ENCODE measurements at regions not wholly inside any gene's neighbourhood (a gene's known extent, or its start where the extent isn't known, plus 50 kb on each side); places are given as distances from the start of the nearest gene placed in this dataset.

GRCh38 chr6:102980951-102981350 is 1587.4 kb downstream of the GRIK2 start:
- H2AFZ ChIP-seq (ENCODE audit: low read length), result no peak overlapping the region
- ChIA-PET POLR2A (no interaction called here), CTCF (ENCODE audit: low intra/inter-chr PET ratio, low total read pairs) (no interaction called here)
- no peak overlapping the region for H3K27ac ChIP-seq (ENCODE audit: extremely low read length, insufficient read depth, low read length)
- H3K4me1 ChIP-seq (ENCODE audit: insufficient read depth, low read length), result no peaks in the 10 kb centered on the region
- intact Hi-C loops (cut with micrococcal nuclease; ENCODE audit: unreplicated experiment) (no loop called here), in situ Hi-C loops (cut with HindIII; ENCODE audit: extremely low pct_ligation_motif_present, low pct_unique_long_range_greater_than_20kb) (no loop called here)
- H3K36me3 ChIP-seq (replicated peaks in 1 of 2; ENCODE audit: control insufficient read depth in 1 of 2, insufficient read depth in 2 of 2, low read length in 2 of 2), result no peaks in the 10 kb centered on the region
- no peaks in the 10 kb centered on the region for H4K20me1 ChIP-seq (ENCODE audit: insufficient read depth, low read length)
- DNase-seq (ENCODE audit: low spot score) (no peak), ATAC-seq (no peak), FAIRE-seq (no peak)
- no peaks in the 10 kb centered on the region for H3K27me3 ChIP-seq (ENCODE audit: control insufficient read depth in 1 of 2, insufficient read depth in 2 of 2, low read length in 2 of 2)
- H3K9ac ChIP-seq (ENCODE audit: insufficient read depth, low read depth, low read length), result no peak overlapping the region
- 7% methylated on average over 1 of the region's 1 CpG for WGBS (ENCODE audit: low lambda C conversion rate)
- no peak overlapping the region for H3K4me3 ChIP-seq (replicated peaks in 1 of 3; ENCODE audit: insufficient read depth in 1 of 3, low read depth in 2 of 3, low read length in 3 of 3)
- TF ChIP-seq ZSCAN25 (CRISPR knock-in tag; IDR thresholded peaks at IDR 0.05) (no peak), HNF1B (CRISPR knock-in tag; IDR thresholded peaks at IDR 0.05) (no peak), HOXA3 (CRISPR knock-in tag; IDR thresholded peaks at IDR 0.05) (no peak), ZBTB3 (CRISPR knock-in tag; IDR thresholded peaks at IDR 0.05; ENCODE audit: borderline replicate concordance, low read depth) (no peak), ATF2 (CRISPR knock-in tag; IDR thresholded peaks at IDR 0.05) (no peak), PPARG (CRISPR knock-in tag; conservative IDR thresholded peaks at IDR 0.05) (no peak), ZNF281 (CRISPR knock-in tag; IDR thresholded peaks at IDR 0.05; ENCODE audit: borderline replicate concordance) (no peak), PAF1 (CRISPR knock-in tag; IDR thresholded peaks at IDR 0.05) (no peak), NR0B2 (CRISPR knock-in tag; IDR thresholded peaks at IDR 0.05) (no peak), HOMEZ (CRISPR knock-in tag; IDR thresholded peaks at IDR 0.05; ENCODE audit: low read depth) (no peak), TMF1 (CRISPR knock-in tag; IDR thresholded peaks at IDR 0.05; ENCODE audit: low read depth) (no peak)
- no peaks in the 10 kb centered on the region for H3K79me2 ChIP-seq (ENCODE audit: insufficient read depth, low read length)
- no TSS peak for BruUV-seq (replicated peaks)
- H3K4me2 ChIP-seq (ENCODE audit: low read depth, low read length), result no peak overlapping the region
- H3K9me3 ChIP-seq (ENCODE audit: low read length), result no peaks in the 10 kb centered on the region

Data from HepG2 (cell line).